ENCODE measurements at regions not wholly inside any gene's neighbourhood (a gene's known extent, or its start where the extent isn't known, plus 50 kb on each side); places are given as distances from the start of the nearest gene placed in this dataset.
"Not testable (repeated sequence)": the region's sequence is repeated elsewhere in the genome, so short reads cannot be mapped to it uniquely, and the experiment has no call there.

DNA sequence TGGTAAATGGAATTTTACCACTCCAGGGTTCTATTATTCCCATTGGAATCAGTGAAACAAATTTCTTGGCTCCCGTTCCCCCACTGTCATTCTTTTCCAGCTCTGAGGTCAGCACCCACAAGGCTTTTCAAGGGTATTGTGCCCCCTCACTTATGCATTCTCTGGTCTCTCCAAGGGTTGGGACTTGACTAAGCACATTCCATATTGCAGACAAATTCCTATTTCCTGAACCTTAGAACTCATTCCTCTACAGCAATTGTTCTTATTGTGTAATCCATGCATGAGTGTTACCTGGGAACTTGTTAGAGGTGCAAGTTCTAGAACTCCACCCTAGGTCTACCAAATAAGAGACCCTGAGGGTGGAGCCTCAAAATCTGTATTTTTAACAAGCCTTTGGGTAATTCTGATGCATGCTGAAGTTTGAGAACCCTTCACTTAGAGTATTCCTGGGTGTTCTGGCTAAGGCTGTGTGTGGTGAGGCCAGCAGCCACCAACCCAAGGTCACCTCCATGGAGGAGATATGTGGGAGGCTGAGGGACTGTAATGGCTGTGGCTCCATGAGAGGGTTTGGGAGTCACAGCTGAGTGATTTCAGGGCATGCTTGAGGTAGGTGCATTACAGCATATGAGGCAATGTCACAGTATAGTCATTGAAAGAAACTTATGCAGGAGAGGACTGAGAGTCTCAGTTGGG, 150.9 kb downstream of the TTC6 start:
- intact Hi-C loops (cut with DNase I), result no loop called here
- no peak overlapping the region for H3K4me3 ChIP-seq
- DNase-seq, result no peak

DNA sequence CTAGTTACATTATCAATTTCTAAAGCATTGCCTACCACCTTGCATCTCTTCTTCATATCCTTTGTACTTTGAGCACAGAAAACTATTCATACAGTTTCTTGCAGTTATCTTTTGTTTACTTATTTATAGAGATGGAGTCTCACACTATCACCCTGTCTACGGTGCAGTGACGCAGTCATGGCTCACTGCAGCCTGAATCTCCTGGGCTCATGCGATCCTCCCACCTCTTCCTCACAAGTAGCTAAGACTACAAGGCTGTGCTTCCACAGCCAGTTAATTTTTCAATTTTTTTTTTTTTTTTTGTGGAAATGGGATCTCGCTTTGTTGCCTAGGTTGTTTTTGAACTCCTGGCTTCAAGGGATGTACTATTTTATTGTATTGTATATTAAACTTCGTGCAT, 158.0 kb downstream of the TTC6 start:
- intact Hi-C loops (cut with DNase I), result no loop called here
- Histone ChIP-seq H3K27me3 (no peaks in the 10 kb centered on the region), H3K36me3 (no peaks in the 10 kb centered on the region), H3K9me3 (peaks cover 0 to 7% (median 0%) of the 10 kb centered on the region in 11 donors), H3K27ac (no peak overlapping the region), H3K4me1 (no peaks in the 10 kb centered on the region), H3K4me3 (no peak overlapping the region)
- DNase-seq, result no peak
- TF ChIP-seq, protein P1, sequence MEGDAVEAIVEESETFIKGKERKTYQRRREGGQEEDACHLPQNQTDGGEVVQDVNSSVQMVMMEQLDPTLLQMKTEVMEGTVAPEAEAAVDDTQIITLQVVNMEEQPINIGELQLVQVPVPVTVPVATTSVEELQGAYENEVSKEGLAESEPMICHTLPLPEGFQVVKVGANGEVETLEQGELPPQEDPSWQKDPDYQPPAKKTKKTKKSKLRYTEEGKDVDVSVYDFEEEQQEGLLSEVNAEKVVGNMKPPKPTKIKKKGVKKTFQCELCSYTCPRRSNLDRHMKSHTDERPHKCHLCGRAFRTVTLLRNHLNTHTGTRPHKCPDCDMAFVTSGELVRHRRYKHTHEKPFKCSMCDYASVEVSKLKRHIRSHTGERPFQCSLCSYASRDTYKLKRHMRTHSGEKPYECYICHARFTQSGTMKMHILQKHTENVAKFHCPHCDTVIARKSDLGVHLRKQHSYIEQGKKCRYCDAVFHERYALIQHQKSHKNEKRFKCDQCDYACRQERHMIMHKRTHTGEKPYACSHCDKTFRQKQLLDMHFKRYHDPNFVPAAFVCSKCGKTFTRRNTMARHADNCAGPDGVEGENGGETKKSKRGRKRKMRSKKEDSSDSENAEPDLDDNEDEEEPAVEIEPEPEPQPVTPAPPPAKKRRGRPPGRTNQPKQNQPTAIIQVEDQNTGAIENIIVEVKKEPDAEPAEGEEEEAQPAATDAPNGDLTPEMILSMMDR (IDR thresholded peaks at IDR 0.05), result no peak
- no peak for ATAC-seq
- WGBS, 2 donors, result 61 to 66% methylated on average over 5 of the region's 5 CpGs

More for the DNA sequence above, 150.9 kb downstream of the TTC6 start:
- Histone ChIP-seq H3K27ac (no peak overlapping the region), H3K4me1 (no peaks in the 10 kb centered on the region), H3K9me3 (no peaks in the 10 kb centered on the region), H3K36me3 (no peaks in the 10 kb centered on the region), H3K27me3 (no peaks in the 10 kb centered on the region)
- TF ChIP-seq, protein P1 (IDR thresholded peaks at IDR 0.05), result no peak
- 71 to 90% methylated on average over 1 of the region's 1 CpG for WGBS, 2 donors
- no peak for ATAC-seq

DNA sequence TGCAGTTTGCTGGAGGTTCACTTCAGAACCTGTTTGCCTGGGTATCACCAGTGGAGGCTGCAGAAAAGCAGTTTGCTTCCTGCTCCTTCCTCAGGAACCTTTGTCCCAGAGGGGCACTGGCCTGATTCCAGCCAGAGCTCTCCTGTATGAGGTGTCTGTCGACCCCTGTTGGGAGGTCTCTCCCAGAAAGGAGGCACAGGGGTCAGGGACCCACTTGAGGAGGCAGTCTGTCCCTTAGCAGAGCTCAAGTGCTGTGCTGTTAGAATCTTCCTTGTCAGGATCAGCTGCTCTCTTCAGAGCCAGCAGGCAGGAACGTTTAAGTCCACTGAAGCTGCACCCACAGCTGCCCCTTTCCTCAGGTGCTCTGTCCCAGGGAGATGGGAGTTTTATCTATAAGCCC, 164.8 kb downstream of the TTC6 start:
- DNase-seq; H3K4me1 ChIP-seq; H3K27me3 ChIP-seq; intact Hi-C loops (cut with DNase I); H3K36me3 ChIP-seq; H3K27ac ChIP-seq; H3K4me3 ChIP-seq; ATAC-seq: not testable (repeated sequence)
- peaks cover 0 to 23% (median 0%) of the 10 kb centered on the region in 11 donors for H3K9me3 ChIP-seq
- WGBS, 2 donors, result 31 to 45% methylated on average over 2 of the region's 2 CpGs

DNA sequence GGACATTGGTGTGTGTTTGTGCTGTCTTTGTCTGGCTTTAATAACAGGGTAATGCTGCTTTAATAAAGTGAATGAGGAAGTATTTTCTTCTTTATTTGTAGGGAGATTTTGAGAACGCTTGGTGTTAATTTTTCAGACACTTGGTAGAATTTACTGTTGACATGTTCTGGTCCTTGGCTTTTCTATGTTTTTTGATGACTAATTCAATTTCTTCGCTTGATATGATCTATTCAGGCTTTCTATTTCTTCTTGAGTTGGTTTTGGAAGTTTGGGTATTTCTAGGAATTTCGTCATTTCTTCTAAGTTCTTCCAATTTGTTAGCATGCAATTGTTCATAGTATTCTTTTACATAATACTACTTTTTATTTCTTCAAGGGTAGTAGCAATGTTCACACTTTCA, 167.8 kb downstream of the TTC6 start:
- Histone ChIP-seq H3K27me3 (no peaks in the 10 kb centered on the region), H3K9me3 (peaks cover 0 to 34% (median 1%) of the 10 kb centered on the region in 11 donors), H3K27ac (no peak overlapping the region), H3K36me3 (no peaks in the 10 kb centered on the region), H3K4me1 (no peaks in the 10 kb centered on the region), H3K4me3 (no peak overlapping the region)
- DNase-seq, result no peak
- TF ChIP-seq, protein P1 (IDR thresholded peaks at IDR 0.05), result no peak
- intact Hi-C loops (cut with DNase I), result no loop called here
- WGBS, 2 donors, result 81 to 88% methylated on average over 3 of the region's 3 CpGs
- ATAC-seq, result no peak

DNA sequence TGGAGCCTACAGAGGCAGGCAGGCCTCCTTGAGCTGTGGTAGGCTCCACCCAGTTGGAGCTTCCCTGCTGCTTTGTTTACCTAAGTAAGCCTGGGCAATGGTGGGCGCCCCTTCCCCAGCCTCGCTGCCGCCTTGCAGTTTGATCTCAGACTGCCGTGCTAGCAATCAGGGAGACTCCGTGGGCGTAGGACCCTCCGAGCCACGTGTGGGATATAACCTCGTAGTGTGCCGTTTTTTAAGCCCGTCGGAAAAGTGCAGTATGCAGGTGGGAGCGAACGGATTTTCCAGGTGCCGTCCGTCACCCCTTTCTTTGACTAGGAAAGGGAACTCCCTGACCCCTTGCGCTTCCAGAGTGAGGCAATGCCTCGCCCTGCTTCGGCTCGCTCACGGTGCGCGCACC, 176.9 kb downstream of the TTC6 start:
- H3K36me3 ChIP-seq; intact Hi-C loops (cut with DNase I); H3K27ac ChIP-seq; ATAC-seq; DNase-seq; H3K4me1 ChIP-seq; H3K4me3 ChIP-seq; H3K27me3 ChIP-seq: not testable (repeated sequence)
- peaks cover 0 to 13% (median 0%) of the 10 kb centered on the region in 11 donors for H3K9me3 ChIP-seq
- WGBS, 2 donors, result 83 to 89% methylated on average over 23 of the region's 23 CpGs

All from heart right ventricle (tissue), 16 donors.